Left renal cortex interstitium (tissue), 4 donors: ENCODE measurements at regions not wholly inside any gene's neighbourhood (a gene's known extent, or its start where the extent isn't known, plus 50 kb on each side); places are given as distances from the start of the nearest gene placed in this dataset.

Experiments
- DNase-seq, 4 donors: peaks; one replicate each; pipeline ENCODE4 v3.0.0-alpha.2; 2013; ENCODE audit warnings: low read depth in 4 of 4, low spot score in 2 of 4, missing footprints in 1 of 4

DNA sequence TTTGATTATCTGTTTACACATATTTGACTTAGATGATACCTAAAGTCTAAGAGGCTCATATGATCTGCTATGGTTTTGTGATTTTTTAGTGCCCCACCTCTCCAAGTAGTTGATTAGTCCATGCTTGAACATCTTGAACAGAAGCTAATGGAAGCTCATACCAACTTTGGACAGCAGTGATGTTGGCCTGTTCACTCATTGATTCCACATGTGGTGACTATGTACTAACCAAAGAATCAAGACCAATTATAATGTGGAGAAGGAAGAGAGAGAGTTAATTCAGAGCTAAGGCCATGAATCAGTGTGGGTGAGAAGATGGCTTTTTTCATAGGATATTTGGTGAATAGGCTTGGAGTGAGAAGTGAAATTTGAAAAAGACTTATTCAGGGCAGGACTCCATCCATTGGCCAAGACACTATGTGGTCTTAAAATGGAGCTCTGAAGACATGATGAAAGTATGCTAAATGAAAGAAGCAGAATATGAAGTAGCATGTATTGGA is 178.3 kb upstream of the TWIST2 start:
- no peak for DNase-seq

- DNase-seq: no peak
These were observed 177.7 kb upstream of the TWIST2 start for GRCh38 chr2:238670111-238670585.

- DNase-seq: no peak
These were observed 165.3 kb upstream of the TWIST2 start for GRCh38 chr2:238682536-238682935.

- DNase-seq: no peak
These were observed 163.2 kb upstream of the TWIST2 start for GRCh38 chr2:238684362-238685326.

DNA sequence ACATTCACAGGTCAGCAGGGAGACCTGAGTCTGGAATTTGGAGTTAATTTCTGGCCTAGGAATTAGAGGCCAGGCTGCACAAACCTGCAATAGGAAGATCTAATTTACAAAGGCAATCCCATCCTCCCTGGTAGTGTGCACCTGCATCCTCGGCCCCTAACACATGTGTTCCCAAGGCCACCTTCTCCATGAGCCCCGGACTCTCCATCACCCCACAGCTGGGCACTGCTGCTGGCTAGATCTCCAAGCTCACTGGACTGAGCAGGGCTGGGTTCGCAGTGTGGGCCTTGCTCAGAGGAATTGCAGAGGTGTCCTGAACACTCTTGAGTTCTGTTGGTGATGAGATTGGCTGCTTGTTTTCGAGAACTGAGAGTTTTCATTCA is 162.6 kb upstream of the TWIST2 start:
- no peak for DNase-seq

GRCh38 chr2:238685713-238686112 is 162.2 kb upstream of the TWIST2 start:
- DNase-seq: no peak

DNA sequence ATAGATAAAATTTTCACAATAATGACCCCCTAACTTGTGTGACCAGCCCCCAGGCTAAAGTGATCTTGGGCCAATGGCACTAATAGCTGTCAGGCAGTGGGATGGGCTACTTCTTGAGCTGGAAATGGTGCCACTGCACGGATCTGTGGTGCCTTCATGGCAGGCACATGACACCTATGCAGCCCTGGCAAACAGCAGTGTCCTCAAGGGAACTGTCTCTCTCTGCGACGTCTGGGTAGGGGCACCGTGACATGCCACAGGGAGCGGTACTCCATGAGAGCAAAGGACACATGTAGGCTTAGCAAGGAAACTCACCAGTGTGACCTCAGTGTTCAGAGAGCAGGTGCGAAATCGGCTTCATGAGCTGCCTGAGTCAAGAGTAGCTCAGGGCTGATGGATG is 161.7 kb upstream of the TWIST2 start:
- DNase-seq: no peak

- DNase-seq: no peak
These were observed 159.4 kb upstream of the TWIST2 start for GRCh38 chr2:238688193-238689153.

DNA sequence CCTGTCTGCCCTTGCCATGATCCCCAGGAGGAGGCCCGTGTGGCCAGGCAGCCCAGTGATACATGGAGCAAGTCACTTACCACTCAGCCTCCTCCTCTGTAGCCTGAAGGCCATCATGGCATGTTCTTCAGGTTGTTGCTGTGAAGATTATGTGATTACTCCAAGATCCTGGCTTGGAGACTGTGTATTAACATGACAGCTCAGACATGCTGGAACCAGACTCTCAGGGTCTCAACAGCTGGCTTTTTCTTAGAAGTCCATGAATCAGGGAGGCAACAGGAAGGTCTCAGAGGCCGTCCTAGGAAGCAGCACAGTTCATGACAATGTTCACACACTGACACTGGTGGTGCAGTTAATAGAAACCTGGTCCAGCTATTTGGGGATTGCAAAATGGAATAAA is 158.6 kb upstream of the TWIST2 start:
- DNase-seq: no peak

GRCh38 chr2:238689871-238690389 is 158.0 kb upstream of the TWIST2 start:
- no peak for DNase-seq

GRCh38 chr2:238690511-238690910 is 157.4 kb upstream of the TWIST2 start:
- DNase-seq: no peak

DNA sequence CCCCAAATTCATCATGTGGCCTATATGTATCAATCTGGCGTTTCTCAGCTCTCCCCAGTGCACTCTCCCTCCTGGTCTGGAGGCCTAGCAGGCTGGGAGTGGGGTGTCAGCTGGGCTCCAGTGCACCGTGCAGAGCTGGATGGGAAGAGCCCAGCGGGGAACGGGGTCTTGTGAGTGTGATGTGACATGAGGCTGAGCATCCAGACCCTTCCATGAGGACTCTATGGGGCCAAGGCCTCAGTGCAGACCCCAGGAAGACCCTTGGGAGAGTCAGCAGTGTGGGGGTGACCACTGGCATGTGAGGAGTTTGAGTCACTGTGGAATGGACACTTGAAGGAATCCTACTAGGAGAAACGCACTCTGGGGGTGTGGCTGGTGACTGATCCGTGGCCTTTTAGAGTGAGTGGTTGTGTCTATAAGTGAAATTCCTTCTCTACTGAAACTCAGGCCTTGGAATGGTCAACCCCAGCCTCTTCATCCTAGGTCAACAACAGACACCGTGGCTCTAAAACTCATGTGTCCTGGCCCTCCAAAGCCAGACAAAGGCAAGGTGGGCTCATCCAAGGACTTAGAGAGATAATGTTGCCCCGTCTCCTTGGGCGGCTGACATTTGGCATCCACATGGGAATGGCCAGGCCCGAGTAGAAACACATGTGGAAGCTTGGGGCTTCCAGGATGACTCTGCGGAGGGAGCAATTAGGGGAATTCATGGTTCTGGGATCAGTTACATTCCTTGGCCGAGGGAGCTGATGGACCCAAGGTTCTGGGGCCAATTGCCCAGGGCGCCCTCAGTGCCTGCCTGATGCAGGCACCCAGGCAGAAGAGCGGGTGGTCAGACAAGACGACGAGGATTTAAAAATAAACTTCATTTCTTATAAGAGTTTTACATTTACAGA is 156.0 kb upstream of the TWIST2 start:
- DNase-seq: no peak

DNA sequence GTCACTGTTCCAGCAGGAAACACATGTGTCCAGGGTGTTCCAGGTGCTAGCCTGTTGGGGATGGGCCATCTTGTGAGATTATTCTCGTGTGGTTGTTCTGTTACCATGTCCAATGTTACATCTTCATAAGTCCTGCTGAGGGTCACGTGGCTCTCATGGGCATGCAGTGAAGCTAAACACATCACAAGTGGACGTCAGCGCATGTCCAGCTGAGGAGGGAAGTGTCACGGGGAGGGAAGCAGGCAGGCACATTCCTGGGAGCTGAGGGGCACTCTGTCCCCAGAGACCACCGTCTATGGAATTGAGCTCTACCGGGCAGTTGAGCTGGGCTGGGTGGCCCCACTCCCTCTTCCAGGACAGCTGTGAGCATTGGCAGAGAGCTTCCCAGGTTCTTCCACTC is 155.3 kb upstream of the TWIST2 start:
- no peak for DNase-seq

DNA sequence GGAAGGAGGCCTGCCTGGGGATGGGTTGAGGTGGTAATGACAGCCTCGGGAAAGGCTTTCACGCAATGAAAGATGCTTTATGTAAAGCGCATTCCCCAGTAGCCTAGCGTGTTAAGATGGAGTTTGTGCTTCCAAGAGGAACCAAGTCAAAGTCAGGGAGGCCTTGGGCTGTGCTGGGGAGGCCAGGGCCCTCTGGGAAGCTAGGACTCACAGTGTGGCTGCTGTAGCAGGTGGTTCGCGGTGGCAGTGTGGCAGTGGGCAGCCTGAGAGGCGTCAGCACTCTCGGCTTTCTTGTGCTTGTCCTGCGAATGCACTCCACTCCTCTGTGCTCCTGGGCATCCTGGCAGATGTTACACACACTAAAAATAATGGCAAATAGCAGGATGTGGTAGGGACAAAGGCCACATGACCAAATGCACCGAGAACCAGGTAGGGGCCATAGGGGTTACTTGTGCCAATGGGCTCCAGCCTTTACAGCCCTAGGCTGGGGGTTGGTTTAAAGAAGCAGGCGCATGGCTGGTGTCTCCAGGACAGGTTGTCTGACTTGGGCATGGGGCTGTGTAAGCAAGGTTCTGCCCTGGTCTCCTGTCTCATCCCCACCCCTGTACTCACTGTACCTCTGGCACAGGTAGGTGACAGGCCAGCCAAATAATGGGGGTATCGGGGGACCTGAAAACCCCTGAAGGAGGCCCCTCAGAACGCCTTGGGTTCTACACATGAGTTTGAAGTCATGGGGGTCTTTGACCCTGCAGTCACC is 154.4 kb upstream of the TWIST2 start:
- DNase-seq: no peak

GRCh38 chr2:238694136-238694755 is 153.6 kb upstream of the TWIST2 start:
- no peak for DNase-seq

GRCh38 chr2:238694922-238695321 is 153.0 kb upstream of the TWIST2 start:
- no peak for DNase-seq

DNA sequence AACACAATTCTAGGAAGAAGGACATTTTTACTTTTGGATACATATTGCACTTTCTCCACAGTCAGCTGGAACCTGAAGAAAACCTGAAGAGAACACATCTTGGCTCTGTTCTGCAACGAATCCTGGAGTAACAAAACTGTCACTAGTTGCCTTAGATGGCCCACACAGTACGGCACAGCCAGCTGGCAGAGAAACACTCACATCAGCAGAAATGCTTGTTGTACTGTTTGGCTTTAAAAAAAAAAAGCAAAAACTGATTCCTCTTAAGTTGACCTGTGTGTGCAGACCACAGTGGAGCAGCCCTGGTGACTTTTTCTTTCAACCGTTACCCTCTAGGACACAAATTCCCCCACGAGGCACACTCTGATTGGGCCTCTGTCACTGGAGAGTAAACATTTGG is 152.3 kb upstream of the TWIST2 start:
- DNase-seq: no peak

DNA sequence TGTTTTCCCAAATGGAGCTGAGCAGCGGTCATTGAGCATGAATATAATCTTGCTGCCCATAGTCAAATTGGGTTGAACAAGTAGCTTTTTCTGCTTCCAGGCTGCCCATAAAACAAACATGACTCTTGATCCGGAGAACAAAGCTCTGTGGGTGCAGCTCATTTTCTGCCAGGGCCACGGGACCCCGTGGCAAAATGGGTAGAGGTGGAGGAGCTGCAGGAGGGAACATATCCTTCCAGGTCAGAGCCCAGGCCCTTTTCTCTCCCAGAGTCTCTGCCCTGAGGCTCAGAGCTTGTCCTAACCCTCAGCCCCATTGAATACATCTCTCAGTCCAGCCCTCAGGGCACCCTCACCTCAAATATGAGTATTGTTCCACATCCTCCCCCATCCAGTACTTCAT is 151.6 kb upstream of the TWIST2 start:
- DNase-seq: no peak

- no peak for DNase-seq
These were observed 151.1 kb upstream of the TWIST2 start for GRCh38 chr2:238696786-238697185.
